Duodenal mucosa (tissue), 2 donors: ENCODE measurements at regions not wholly inside any gene's neighbourhood (a gene's known extent, or its start where the extent isn't known, plus 50 kb on each side); places are given as distances from the start of the nearest gene placed in this dataset.
"Not testable (repeated sequence)": the region's sequence is repeated elsewhere in the genome, so short reads cannot be mapped to it uniquely, and the experiment has no call there.

Experiments
- H3K27ac ChIP-seq: one replicate; pipeline ENCODE4 v1.7.0; 2013; ENCODE audit warnings: low read depth, low read length
- H3K27me3 ChIP-seq, 2 donors: one replicate each; pipeline ENCODE4 v1.7.0; 2013; ENCODE audit warnings: low read length in 2 of 2, control low read depth in 1 of 2; ENCODE audit not compliant: insufficient read depth in 2 of 2, control insufficient read depth in 1 of 2
- H3K36me3 ChIP-seq, 2 donors: one replicate each; pipeline ENCODE4 v1.7.0; 2013; ENCODE audit warnings: low read length in 2 of 2, control low read depth in 1 of 2; ENCODE audit not compliant: insufficient read depth in 2 of 2, control insufficient read depth in 1 of 2
- H3K4me1 ChIP-seq, 2 donors: one replicate each; pipeline ENCODE4 v1.7.0; 2013; ENCODE audit warnings: low read length in 2 of 2, control low read depth in 1 of 2; ENCODE audit not compliant: insufficient read depth in 2 of 2, control insufficient read depth in 1 of 2
- H3K4me3 ChIP-seq, 2 donors: one replicate each; pipeline ENCODE4 v1.7.0; 2013; ENCODE audit warnings: low read length in 2 of 2, low read depth in 1 of 2
- H3K9ac ChIP-seq, 2 donors: one replicate each; pipeline ENCODE4 v1.7.0; 2013; ENCODE audit warnings: low read length in 2 of 2, low read depth in 1 of 2
- H3K9me3 ChIP-seq, 2 donors: one replicate each; pipeline ENCODE4 v1.7.0; 2013; ENCODE audit warnings: low read length in 2 of 2, control low read depth in 1 of 2; ENCODE audit not compliant: control insufficient read depth in 1 of 2

GRCh38 chr13:55649485-55649884 is 1491.2 kb upstream of the PRR20A start:
- Histone ChIP-seq H3K4me1 (no peaks in the 10 kb centered on the region), H3K27me3 (no peaks in the 10 kb centered on the region), H3K9ac (no peak overlapping the region), H3K9me3 (peaks cover 3 to 5% of the 10 kb centered on the region in 2 donors), H3K27ac (no peak overlapping the region), H3K4me3 (no peak overlapping the region), H3K36me3 (no peaks in the 10 kb centered on the region)

- H3K27ac ChIP-seq: no peak overlapping the region
- no peak overlapping the region for H3K4me3 ChIP-seq
These were observed 1488.1 kb upstream of the PRR20A start for GRCh38 chr13:55652657-55653056.

GRCh38 chr13:55653497-55653896 is 1487.2 kb upstream of the PRR20A start:
- H3K27ac ChIP-seq: no peak overlapping the region
- H3K4me1 ChIP-seq: no peaks in the 10 kb centered on the region
- no peak overlapping the region for H3K9ac ChIP-seq
- H3K4me3 ChIP-seq: no peak overlapping the region
- no peaks in the 10 kb centered on the region for H3K36me3 ChIP-seq
- H3K27me3 ChIP-seq: no peaks in the 10 kb centered on the region
- H3K9me3 ChIP-seq: peaks cover 2 to 3% of the 10 kb centered on the region in 2 donors

More at GRCh38 chr13:55652657-55653056, 1488.1 kb upstream of the PRR20A start:
- peaks cover 3 to 5% of the 10 kb centered on the region in 2 donors for H3K9me3 ChIP-seq
- no peaks in the 10 kb centered on the region for H3K4me1 ChIP-seq
- H3K27me3 ChIP-seq: no peaks in the 10 kb centered on the region
- H3K9ac ChIP-seq: no peak overlapping the region
- H3K36me3 ChIP-seq: no peaks in the 10 kb centered on the region

- peaks cover 2 to 3% of the 10 kb centered on the region in 2 donors for H3K9me3 ChIP-seq
- H3K4me1 ChIP-seq: no peaks in the 10 kb centered on the region
- no peak overlapping the region for H3K4me3 ChIP-seq
- H3K27ac ChIP-seq: no peak overlapping the region
- H3K9ac ChIP-seq: no peak overlapping the region
- H3K36me3 ChIP-seq: no peaks in the 10 kb centered on the region
- H3K27me3 ChIP-seq: no peaks in the 10 kb centered on the region
These were observed 1486.5 kb upstream of the PRR20A start for GRCh38 chr13:55654243-55654642.

- H3K9ac ChIP-seq: not testable (repeated sequence)
These were observed 1480.5 kb upstream of the PRR20A start for GRCh38 chr13:55660264-55660663.

GRCh38 chr13:55660851-55661250 is 1479.9 kb upstream of the PRR20A start:
- no peak overlapping the region for H3K9ac ChIP-seq
- H3K27ac ChIP-seq: no peak overlapping the region
- no peaks in the 10 kb centered on the region for H3K36me3 ChIP-seq
- H3K4me3 ChIP-seq: no peak overlapping the region
- H3K9me3 ChIP-seq: peaks cover 3 to 9% of the 10 kb centered on the region in 2 donors
- no peaks in the 10 kb centered on the region for H3K27me3 ChIP-seq
- H3K4me1 ChIP-seq: no peaks in the 10 kb centered on the region

More at GRCh38 chr13:55660264-55660663, 1480.5 kb upstream of the PRR20A start:
- not testable (repeated sequence) for H3K36me3 ChIP-seq, H3K27me3 ChIP-seq, H3K27ac ChIP-seq, H3K4me1 ChIP-seq, H3K9me3 ChIP-seq, H3K4me3 ChIP-seq

- no peak overlapping the region for H3K9ac ChIP-seq
- peaks cover 3 to 9% of the 10 kb centered on the region in 2 donors for H3K9me3 ChIP-seq
- no peaks in the 10 kb centered on the region for H3K27me3 ChIP-seq
- H3K36me3 ChIP-seq: no peaks in the 10 kb centered on the region
- no peaks in the 10 kb centered on the region for H3K4me1 ChIP-seq
- no peak overlapping the region for H3K4me3 ChIP-seq
- H3K27ac ChIP-seq: no peak overlapping the region
These were observed 1479.2 kb upstream of the PRR20A start for GRCh38 chr13:55661505-55661904.

GRCh38 chr13:55664178-55664577 is 1476.5 kb upstream of the PRR20A start:
- no peaks in the 10 kb centered on the region for H3K27me3 ChIP-seq

GRCh38 chr13:55669051-55669450 is 1471.7 kb upstream of the PRR20A start:
- no peaks in the 10 kb centered on the region for H3K4me1 ChIP-seq
- no peak overlapping the region for H3K4me3 ChIP-seq
- no peak overlapping the region for H3K27ac ChIP-seq

More at GRCh38 chr13:55664178-55664577, 1476.5 kb upstream of the PRR20A start:
- Histone ChIP-seq H3K27ac (no peak overlapping the region), H3K4me3 (no peak overlapping the region), H3K9me3 (peaks cover 3 to 9% of the 10 kb centered on the region in 2 donors), H3K4me1 (no peaks in the 10 kb centered on the region), H3K9ac (no peak overlapping the region), H3K36me3 (no peaks in the 10 kb centered on the region)

GRCh38 chr13:55673910-55674309 is 1466.8 kb upstream of the PRR20A start:
- H3K9ac ChIP-seq: no peak overlapping the region

More at GRCh38 chr13:55669051-55669450, 1471.7 kb upstream of the PRR20A start:
- H3K36me3 ChIP-seq: no peaks in the 10 kb centered on the region
- no peak overlapping the region for H3K9ac ChIP-seq
- H3K9me3 ChIP-seq: peaks cover 5 to 11% of the 10 kb centered on the region in 2 donors
- no peaks in the 10 kb centered on the region for H3K27me3 ChIP-seq

GRCh38 chr13:55682776-55683175 is 1457.9 kb upstream of the PRR20A start:
- Histone ChIP-seq H3K27ac (no peak overlapping the region), H3K4me3 (no peak overlapping the region), H3K36me3 (no peaks in the 10 kb centered on the region)

More at GRCh38 chr13:55673910-55674309, 1466.8 kb upstream of the PRR20A start:
- H3K9me3 ChIP-seq: peaks cover 11 to 12% of the 10 kb centered on the region in 2 donors
- no peak overlapping the region for H3K27ac ChIP-seq
- no peaks in the 10 kb centered on the region for H3K27me3 ChIP-seq
- H3K36me3 ChIP-seq: no peaks in the 10 kb centered on the region
- no peak overlapping the region for H3K4me3 ChIP-seq
- H3K4me1 ChIP-seq: no peaks in the 10 kb centered on the region

More at GRCh38 chr13:55682776-55683175, 1457.9 kb upstream of the PRR20A start:
- Histone ChIP-seq H3K9me3 (peaks cover 0 to 4% of the 10 kb centered on the region in 2 donors), H3K4me1 (no peaks in the 10 kb centered on the region), H3K9ac (no peak overlapping the region), H3K27me3 (no peaks in the 10 kb centered on the region)
